ENCODE measurements at regions not wholly inside any gene's neighbourhood (a gene's known extent, or its start where the extent isn't known, plus 50 kb on each side); places are given as distances from the start of the nearest gene placed in this dataset.

GRCh38 chr18:10045296-10045891 lies 131.6 kb downstream of the VAPA start:
- TF ChIP-seq CTCF (IDR thresholded peaks at IDR 0.05) (no peak), POLR2AphosphoS5 (IDR thresholded peaks at IDR 0.05; ENCODE audit: low read depth, low read length) (no peak), REST (IDR thresholded peaks at IDR 0.05; ENCODE audit: insufficient read depth in 1 of 2, low read depth in 2 of 2, low read length in 1 of 2) (no peak), SIN3A (IDR thresholded peaks at IDR 0.05; ENCODE audit: borderline replicate concordance, insufficient read depth, low read depth, low read length) (no peak), TCF7L2 (IDR thresholded peaks at IDR 0.05; ENCODE audit: low read depth, low read length) (no peak)

Data from Panc1 (cell line).